Panc1 (cell line): ENCODE measurements at regions not wholly inside any gene's neighbourhood (a gene's known extent, or its start where the extent isn't known, plus 50 kb on each side); places are given as distances from the start of the nearest gene placed in this dataset.

ENCODE experiments used
- ATAC-seq: fragments of 200-7000 bp; cut with Tn5 transposase; 2 replicates; pipeline ENCODE4 v1.9.1; 2020; ENCODE audit warnings: mild to moderate bottlenecking, moderate library complexity
- BruUV-seq: library from RNA; stranded (reverse); fragments of 400-500 nt; replicated peaks from 2 replicates; lab custom pipeline; 2021; lab: Mats Ljungman, UMichigan
- CTCF ChIA-PET: fragments of 300-600 bp; sonication (Branson Sonifier 250); formaldehyde crosslinking; loops from one replicate; lab custom pipeline; 2022; ENCODE audit warnings: antibody characterized with exemption; lab: Charles Lee
- POLR2A ChIA-PET: fragments of 300-600 bp; sonication (Branson Sonifier 250); formaldehyde crosslinking; loops from one replicate; lab custom pipeline; 2022; ENCODE audit warnings: antibody characterized with exemption; lab: Charles Lee
- DNase-seq: peaks from one replicate; pipeline ENCODE4 v3.0.0-alpha.2; 2010; ENCODE audit warnings: low read depth, low spot score
- H3K27ac ChIP-seq: 2 replicates; pipeline ENCODE4 v1.5.1; 2011; ENCODE audit warnings: mild to moderate bottlenecking, low read length, inconsistent platforms
- H3K27me3 ChIP-seq: fragments of 200-500 bp; sonication (Bioruptor generic); 2 replicates; pipeline ENCODE4 v1.6.0; 2014; ENCODE audit warnings: low read length, inconsistent platforms; ENCODE audit not compliant: control insufficient read depth, insufficient read depth
- H3K36me3 ChIP-seq: fragments of 200-500 bp; sonication (Bioruptor generic); 2 replicates; pipeline ENCODE4 v1.5.1; 2014; ENCODE audit warnings: inconsistent platforms, mild to moderate bottlenecking, low read length, moderate library complexity; ENCODE audit not compliant: control insufficient read depth, insufficient read depth
- H3K4me1 ChIP-seq: 2 replicates; pipeline ENCODE4 v1.5.1; 2011; ENCODE audit warnings: inconsistent platforms, mild to moderate bottlenecking, low read length, moderate library complexity; ENCODE audit not compliant: control insufficient read depth, insufficient read depth
- H3K4me3 ChIP-seq, 2 experiments: 2 replicates each; pipeline ENCODE4 v1.5.1; 2011 to 2012; ENCODE audit warnings: low read depth in 2 of 2, low read length in 2 of 2, mild to moderate bottlenecking in 2 of 2, inconsistent platforms in 1 of 2, moderate library complexity in 1 of 2
- H3K9me3 ChIP-seq: fragments of 200-500 bp; sonication (Bioruptor generic); 2 replicates; pipeline ENCODE4 v1.5.1; 2014; ENCODE audit warnings: low read depth, mild to moderate bottlenecking, inconsistent platforms, low read length, moderate library complexity; ENCODE audit not compliant: control insufficient read depth, insufficient read depth
- CTCF ChIP-seq: fragments of 450-650 bp; IDR thresholded peaks from 2 replicates; pipeline ENCODE4 v1.5.1; 2017; ENCODE audit warnings: mild to moderate bottlenecking
- POLR2AphosphoS5 ChIP-seq: IDR thresholded peaks from 2 replicates; pipeline ENCODE4 v1.6.1; 2012; ENCODE audit warnings: mild to moderate bottlenecking, low read depth, low read length, moderate library complexity
- REST ChIP-seq, 2 experiments: IDR thresholded peaks; 2 replicates each; pipeline ENCODE4 v1.6.1; 2011 to 2012; ENCODE audit warnings: low read depth in 2 of 2, control low read depth in 1 of 2, low read length in 1 of 2, mild to moderate bottlenecking in 1 of 2, moderate library complexity in 1 of 2; ENCODE audit not compliant: insufficient read depth in 1 of 2
- SIN3A ChIP-seq: IDR thresholded peaks from 2 replicates; pipeline ENCODE4 v1.6.1; 2012; ENCODE audit warnings: low read depth, mild to moderate bottlenecking, low read length, moderate library complexity, borderline replicate concordance; ENCODE audit not compliant: insufficient read depth
- TCF7L2 ChIP-seq: IDR thresholded peaks from 2 replicates; pipeline ENCODE4 v1.6.1; 2011; ENCODE audit warnings: mild to moderate bottlenecking, low read depth, low read length, inconsistent platforms
- in situ Hi-C: cut with HindIII; loops from 2 replicates; pipeline ENCODE4 v1.10.0; 2016; ENCODE audit warnings: low sequenced_read_pairs, low pct_unique_long_range_greater_than_20kb
- intact Hi-C: fragments of 100-400 bp; cut with micrococcal nuclease; formaldehyde crosslinking; loops from one replicate; pipeline ENCODE4 v1.10.0; 2022; ENCODE audit not compliant: unreplicated experiment

GRCh38 chr14:31951638-31951964 is 125.5 kb upstream of the ARHGAP5 start:
- H3K9me3 ChIP-seq = no peaks in the 10 kb centered on the region
- no peaks in the 10 kb centered on the region for H3K36me3 ChIP-seq
- TF ChIP-seq TCF7L2 (no peak), CTCF (no peak), REST (IDR thresholded peaks at IDR 0.05; ENCODE audit: insufficient read depth in 1 of 2, low read depth in 2 of 2, low read length in 1 of 2) (no peak), POLR2AphosphoS5 (no peak), SIN3A (no peak)
- in situ Hi-C loops = no loop called here
- H3K27ac ChIP-seq = no peak overlapping the region
- H3K4me1 ChIP-seq = no peaks in the 10 kb centered on the region
- H3K4me3 ChIP-seq = no peak overlapping the region
- ChIA-PET POLR2A (no interaction called here), CTCF (no interaction called here)
- H3K27me3 ChIP-seq = no peaks in the 10 kb centered on the region
- no peak for ATAC-seq
- BruUV-seq = no TSS peak
- intact Hi-C loops = no loop called here
- DNase-seq = no peak

GRCh38 chr14:31952573-31952972 is 124.5 kb upstream of the ARHGAP5 start:
- H3K27ac ChIP-seq = no peak overlapping the region

More at GRCh38 chr14:31952573-31952972, 124.5 kb upstream of the ARHGAP5 start:
- ChIA-PET CTCF (no interaction called here), POLR2A (no interaction called here)
- in situ Hi-C loops (no loop called here), intact Hi-C loops (no loop called here)
- Histone ChIP-seq H3K4me1 (no peaks in the 10 kb centered on the region), H3K36me3 (no peaks in the 10 kb centered on the region), H3K4me3 (no peak overlapping the region), H3K9me3 (no peaks in the 10 kb centered on the region), H3K27me3 (no peaks in the 10 kb centered on the region)
- TF ChIP-seq REST (IDR thresholded peaks at IDR 0.05; ENCODE audit: insufficient read depth in 1 of 2, low read depth in 2 of 2, low read length in 1 of 2) = no peak
- TF ChIP-seq POLR2AphosphoS5 = no peak
- no peak for TF ChIP-seq TCF7L2
- no peak for TF ChIP-seq CTCF
- TF ChIP-seq SIN3A = no peak
- DNase-seq = no peak
- no TSS peak for BruUV-seq
- no peak for ATAC-seq
